Adrenal gland (tissue), 9 donors: ENCODE measurements at regions not wholly inside any gene's neighbourhood (a gene's known extent, or its start where the extent isn't known, plus 50 kb on each side); places are given as distances from the start of the nearest gene placed in this dataset.
"Not testable (repeated sequence)": the region's sequence is repeated elsewhere in the genome, so short reads cannot be mapped to it uniquely, and the experiment has no call there.

Source experiments
- DNase-seq, 7 donors: peaks; one replicate each; pipeline ENCODE4 v3.0.0-alpha.2; 2019 to 2020
- H3K27ac ChIP-seq, 5 donors: fragments of 200-600 bp; sonication (generic) in 4 of 5; 1 replicate in 3 of 5; 2 replicates in 2 of 5; pipeline versions ENCODE4 v1.5.1 to v1.8.0; 2016 to 2020; ENCODE audit warnings: mild to moderate bottlenecking in 1 of 5
- H3K27me3 ChIP-seq: fragments of 200-600 bp; 2 replicates; pipeline ENCODE4 v1.8.0; 2021
- H3K36me3 ChIP-seq, 2 donors: fragments of 200-600 bp; replicated peaks in 1 of 2; 1 replicate in 1 of 2; 2 replicates in 1 of 2; pipeline versions ENCODE4 v1.5.1 to v1.8.0; 2018 to 2022
- H3K4me1 ChIP-seq, 2 donors: fragments of 200-600 bp; replicated peaks in 1 of 2; 1 replicate in 1 of 2; 2 replicates in 1 of 2; pipeline versions ENCODE4 v1.5.1 to v1.8.0; 2018 to 2021
- H3K4me3 ChIP-seq, 4 donors: fragments of 200-600 bp; sonication (generic) in 3 of 4; one replicate each; pipeline ENCODE4 v1.5.1; 2016 to 2018
- H3K9me3 ChIP-seq, 3 donors: fragments of 200-600 bp; sonication (generic) in 1 of 3; replicated peaks in 1 of 3; 1 replicate in 2 of 3; 2 replicates in 1 of 3; pipeline versions ENCODE4 v1.5.1 to v1.8.0; 2016 to 2021
- CTCF ChIP-seq, 6 experiments: fragments of 450-650 bp in 4 of 6; fragments of 200-600 bp in 2 of 6; sonication (generic) in 1 of 6; IDR thresholded peaks; 1 replicate in 5 of 6; 2 replicates in 1 of 6; pipeline versions ENCODE4 v1.5.1 to v1.8.0; 2016 to 2021; ENCODE audit warnings: antibody characterized with exemption in 6 of 6, mild to moderate bottlenecking in 2 of 6, moderate library complexity in 1 of 6
- POLR2A ChIP-seq, 2 donors: fragments of 450-650 bp; IDR thresholded peaks; one replicate each; pipeline ENCODE4 v1.6.1; 2017; ENCODE audit warnings: antibody characterized with exemption in 2 of 2, mild to moderate bottlenecking in 2 of 2, moderate library complexity in 1 of 2
- WGBS, 4 donors: extraction: QIAGEN DNeasy Blood & Tissue Kit in 2 of 4; methylation state at CpG; one replicate each; pipeline versions ENCODE4 v1.1.5 to v1.1.7; 2013 to 2017; 5-methylcytosine and 5-hydroxymethylcytosine counted together
- intact Hi-C, 2 donors: fragments of 100-400 bp; cut with DNase I; formaldehyde crosslinking; loops; one replicate each; pipeline versions ENCODE4 v1.14.1 to v1.15.0; 2022 to 2023
- donor health status: healthy with polysubstance abuse.
- donor health status: Bipolar disorder and iron deficiency.
- donor health status: DM: yes; HTN: yes; CAD: no.
- donor health status: DM: no; HTN: no; CAD: no.
- donor health status: DM: no; HTN: no; CAD: no.

GRCh38 chr20:30275073-30275472 is 982.4 kb upstream of the DEFB115 start:
- H3K4me1 ChIP-seq, H3K27ac ChIP-seq, H3K9me3 ChIP-seq, H3K27me3 ChIP-seq, intact Hi-C loops, H3K4me3 ChIP-seq, H3K36me3 ChIP-seq: not testable (repeated sequence)
- peak in 1 of 7 donors; percentile 58 for DNase-seq
- 65 to 100% (median 79%) methylated on average over 2 to 4 of the region's 4 CpGs for WGBS, 4 donors

- no peaks in the 10 kb centered on the region for H3K36me3 ChIP-seq
- H3K27ac ChIP-seq: no peak overlapping the region
- no peaks in the 10 kb centered on the region for H3K27me3 ChIP-seq
- no peak for TF ChIP-seq POLR2A (IDR thresholded peaks at IDR 0.05)
- TF ChIP-seq CTCF (IDR thresholded peaks at IDR 0.05): no peak
- H3K4me3 ChIP-seq: no peak overlapping the region
- WGBS, 4 donors: 77 to 87% (median 81%) methylated on average over 33 to 41 of the region's 41 CpGs
- intact Hi-C loops: no loop called here
- H3K4me1 ChIP-seq: no peaks in the 10 kb centered on the region
- no peak for DNase-seq
- H3K9me3 ChIP-seq: no peaks in the 10 kb centered on the region
Observed at GRCh38 chr20:30281584-30282197, 975.8 kb upstream of the DEFB115 start.

- H3K27ac ChIP-seq, H3K4me1 ChIP-seq, H3K36me3 ChIP-seq, H3K27me3 ChIP-seq, intact Hi-C loops, H3K9me3 ChIP-seq: not testable (repeated sequence)
- WGBS, 4 donors: 22 to 88% (median 40%) methylated on average over 13 to 47 of the region's 47 CpGs
- peak overlapping the region in 1 of 4 donors; percentile 13 for H3K4me3 ChIP-seq
- peak in 6 of 7 donors; percentile 51 to 93 (median 66) for DNase-seq
Observed at GRCh38 chr20:30283476-30284280, 973.8 kb upstream of the DEFB115 start.

- H3K4me1 ChIP-seq: no peaks in the 10 kb centered on the region
- intact Hi-C loops: no loop called here
- H3K36me3 ChIP-seq: no peaks in the 10 kb centered on the region
- no peaks in the 10 kb centered on the region for H3K27me3 ChIP-seq
- H3K27ac ChIP-seq: no peak overlapping the region
- DNase-seq: peak in 1 of 7 donors; percentile 54
- 63 to 90% (median 71%) methylated on average over 26 to 33 of the region's 33 CpGs for WGBS, 4 donors
- H3K9me3 ChIP-seq: no peaks in the 10 kb centered on the region
- no peak overlapping the region for H3K4me3 ChIP-seq
- TF ChIP-seq POLR2A (IDR thresholded peaks at IDR 0.05) (no peak), CTCF (IDR thresholded peaks at IDR 0.05) (no peak)
Observed at GRCh38 chr20:30284281-30284905, 973.1 kb upstream of the DEFB115 start.

GRCh38 chr20:30285677-30286076 is 971.8 kb upstream of the DEFB115 start:
- 87 to 93% (median 90%) methylated on average over 17 of the region's 17 CpGs for WGBS, 4 donors
- no peak for DNase-seq
- no peak overlapping the region for H3K27ac ChIP-seq

More at GRCh38 chr20:30285677-30286076, 971.8 kb upstream of the DEFB115 start:
- Histone ChIP-seq H3K4me3 (no peak overlapping the region), H3K27me3 (no peaks in the 10 kb centered on the region), H3K9me3 (no peaks in the 10 kb centered on the region), H3K4me1 (no peaks in the 10 kb centered on the region), H3K36me3 (no peaks in the 10 kb centered on the region)
- intact Hi-C loops: no loop called here
- TF ChIP-seq POLR2A (IDR thresholded peaks at IDR 0.05) (no peak), CTCF (IDR thresholded peaks at IDR 0.05) (no peak)
